ENCODE measurements at regions not wholly inside any gene's neighbourhood (a gene's known extent, or its start where the extent isn't known, plus 50 kb on each side); places are given as distances from the start of the nearest gene placed in this dataset.

GRCh38 chr12:86959766-86960458, 703.7 kb upstream of the MGAT4C start:
- no peaks in the 10 kb centered on the region for H3K23me2 ChIP-seq (ENCODE audit: insufficient read length, low read depth, low read length, poor library complexity, severe bottlenecking)
- no peak overlapping the region for H3T11ph ChIP-seq (ENCODE audit: low read length)
- Mint-ChIP-seq H3K9me3 (no peaks in the 10 kb centered on the region; a peak in 2 of 5 replicates), H3K36me3 (ENCODE audit: insufficient read depth in 1 of 3, low read depth in 3 of 3) (peaks cover 0 to 2% (median 0%) of the 10 kb centered on the region in 3 experiments; a peak in 1 of 7 replicates), H3K4me1 (no peaks in the 10 kb centered on the region; a peak in 1 of 4 replicates), H3K27me3 (ENCODE audit: low read depth) (no peaks in the 10 kb centered on the region), H3K4me3 (no peak overlapping the region), H3K27ac (no peak overlapping the region; a peak in 1 of 7 replicates)
- H3K14ac ChIP-seq (ENCODE audit: insufficient read depth, low read length) = no peak overlapping the region
- no peak overlapping the region for H3K56ac ChIP-seq (ENCODE audit: insufficient read length, low read depth, low read length)
- no peaks in the 10 kb centered on the region for H3K79me1 ChIP-seq (ENCODE audit: insufficient read depth, low read depth, low read length, poor library complexity, severe bottlenecking)
- H3K27ac ChIP-seq (ENCODE audit: insufficient read length, low read depth, low read length) = no peak overlapping the region
- H3K9ac ChIP-seq (ENCODE audit: extremely low read depth, insufficient read length, low read length) = no peak overlapping the region
- no peaks in the 10 kb centered on the region for H4K20me1 ChIP-seq (ENCODE audit: control insufficient read depth, insufficient read depth, insufficient read length)
- H3K4me1 ChIP-seq (ENCODE audit: insufficient read depth, low read length) = no peaks in the 10 kb centered on the region
- H3K9me3 ChIP-seq (ENCODE audit: control insufficient read depth, low read depth, low read length) = no peaks in the 10 kb centered on the region
- no peaks in the 10 kb centered on the region for H3K79me2 ChIP-seq (ENCODE audit: insufficient read depth, low read length)
- no peak overlapping the region for H3K4ac ChIP-seq (ENCODE audit: low read depth, low read length)
- no peak overlapping the region for H2BK12ac ChIP-seq (ENCODE audit: insufficient read length, low read depth, low read length)
- H2AFZ ChIP-seq (ENCODE audit: low read length) = no peak overlapping the region
- DNase-seq = no peak
- TF ChIP-seq, protein P1, sequence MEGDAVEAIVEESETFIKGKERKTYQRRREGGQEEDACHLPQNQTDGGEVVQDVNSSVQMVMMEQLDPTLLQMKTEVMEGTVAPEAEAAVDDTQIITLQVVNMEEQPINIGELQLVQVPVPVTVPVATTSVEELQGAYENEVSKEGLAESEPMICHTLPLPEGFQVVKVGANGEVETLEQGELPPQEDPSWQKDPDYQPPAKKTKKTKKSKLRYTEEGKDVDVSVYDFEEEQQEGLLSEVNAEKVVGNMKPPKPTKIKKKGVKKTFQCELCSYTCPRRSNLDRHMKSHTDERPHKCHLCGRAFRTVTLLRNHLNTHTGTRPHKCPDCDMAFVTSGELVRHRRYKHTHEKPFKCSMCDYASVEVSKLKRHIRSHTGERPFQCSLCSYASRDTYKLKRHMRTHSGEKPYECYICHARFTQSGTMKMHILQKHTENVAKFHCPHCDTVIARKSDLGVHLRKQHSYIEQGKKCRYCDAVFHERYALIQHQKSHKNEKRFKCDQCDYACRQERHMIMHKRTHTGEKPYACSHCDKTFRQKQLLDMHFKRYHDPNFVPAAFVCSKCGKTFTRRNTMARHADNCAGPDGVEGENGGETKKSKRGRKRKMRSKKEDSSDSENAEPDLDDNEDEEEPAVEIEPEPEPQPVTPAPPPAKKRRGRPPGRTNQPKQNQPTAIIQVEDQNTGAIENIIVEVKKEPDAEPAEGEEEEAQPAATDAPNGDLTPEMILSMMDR (conservative IDR thresholded peaks at IDR 0.05) = no peak
- H4K5ac ChIP-seq (ENCODE audit: insufficient read length, low read depth, low read length) = no peak overlapping the region
- no peak overlapping the region for H4K91ac ChIP-seq (ENCODE audit: insufficient read length, low read depth, low read length)
- H2BK20ac ChIP-seq (ENCODE audit: low read depth, low read length, poor library complexity, severe bottlenecking) = no peak overlapping the region
- H3K18ac ChIP-seq (ENCODE audit: insufficient read length, low read depth, low read length) = no peak overlapping the region
- H3K23ac ChIP-seq (ENCODE audit: insufficient read length, low read depth, low read length) = no peak overlapping the region
- no peaks in the 10 kb centered on the region for H3K27me3 ChIP-seq (ENCODE audit: insufficient read depth, low read length)
- WGBS (ENCODE audit: extremely low coverage, insufficient read length, low lambda C conversion rate) = no CpG with 5 or more reads among the region's 5 CpGs
- no peak overlapping the region for H2AK5ac ChIP-seq (ENCODE audit: insufficient read length, low read length)
- no peak overlapping the region for H4K8ac ChIP-seq (replicated peaks; ENCODE audit: insufficient read length, low read depth, low read length)
- no peak overlapping the region for H2BK120ac ChIP-seq (ENCODE audit: low read depth, low read length, poor library complexity, severe bottlenecking)
- H2BK5ac ChIP-seq (ENCODE audit: insufficient read length, low read length) = no peak overlapping the region
- no peak overlapping the region for H3K4me2 ChIP-seq (ENCODE audit: insufficient read depth, insufficient read length, low read length)
- H2BK15ac ChIP-seq (ENCODE audit: low read depth, low read length) = no peak overlapping the region
